ENCODE measurements at regions not wholly inside any gene's neighbourhood (a gene's known extent, or its start where the extent isn't known, plus 50 kb on each side); places are given as distances from the start of the nearest gene placed in this dataset.
A peak's percentile ranks its signal among the peaks of the same experiment; 100 is the strongest.

DNA sequence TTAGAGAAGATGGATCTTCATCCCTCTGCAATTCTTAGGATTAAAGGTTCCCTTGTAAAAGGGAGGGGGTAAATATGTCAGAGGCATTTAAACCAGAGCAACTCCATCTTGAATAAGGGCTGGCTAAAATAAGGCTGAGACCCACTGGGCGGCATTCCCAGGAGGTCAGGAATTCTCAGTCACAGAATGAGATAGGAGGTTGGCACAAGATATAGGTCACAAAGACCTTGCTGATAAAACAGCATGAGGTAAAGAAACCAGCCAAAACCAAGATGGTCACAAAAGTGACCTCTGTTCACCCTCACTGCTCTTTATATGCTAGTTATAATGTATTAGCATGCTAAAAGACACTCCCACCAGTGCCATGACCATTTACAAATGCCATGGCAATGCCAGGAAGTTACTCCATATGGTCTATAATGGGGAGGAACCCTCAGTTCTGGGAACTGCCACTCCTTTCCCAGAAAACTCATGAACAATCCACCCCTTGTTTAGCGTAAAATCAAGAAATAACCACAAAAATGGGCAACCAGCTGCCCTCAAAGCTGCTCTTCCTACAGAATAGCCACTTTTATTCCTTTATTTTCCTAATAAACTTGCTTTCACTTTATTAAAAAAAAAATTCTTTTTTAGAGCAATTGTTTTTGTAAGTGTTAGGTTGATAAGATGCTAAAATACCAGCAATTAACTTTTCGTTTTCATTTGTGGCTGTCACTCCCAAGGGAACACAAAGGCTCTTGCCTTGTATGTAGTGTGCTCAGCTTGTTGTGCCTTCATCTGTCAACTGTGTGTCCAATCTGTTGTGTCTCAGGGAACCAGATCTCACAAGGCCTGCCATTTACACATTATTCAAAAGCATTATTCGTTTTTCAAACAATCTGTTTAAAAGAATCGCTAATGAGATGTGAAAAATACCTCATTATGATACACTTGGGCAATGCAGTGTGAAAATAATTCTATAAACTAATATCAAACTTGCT is 205.2 kb upstream of the RGPD4 start:
- DNase-seq (ENCODE audit: low read depth, low spot score) = no peak

DNA sequence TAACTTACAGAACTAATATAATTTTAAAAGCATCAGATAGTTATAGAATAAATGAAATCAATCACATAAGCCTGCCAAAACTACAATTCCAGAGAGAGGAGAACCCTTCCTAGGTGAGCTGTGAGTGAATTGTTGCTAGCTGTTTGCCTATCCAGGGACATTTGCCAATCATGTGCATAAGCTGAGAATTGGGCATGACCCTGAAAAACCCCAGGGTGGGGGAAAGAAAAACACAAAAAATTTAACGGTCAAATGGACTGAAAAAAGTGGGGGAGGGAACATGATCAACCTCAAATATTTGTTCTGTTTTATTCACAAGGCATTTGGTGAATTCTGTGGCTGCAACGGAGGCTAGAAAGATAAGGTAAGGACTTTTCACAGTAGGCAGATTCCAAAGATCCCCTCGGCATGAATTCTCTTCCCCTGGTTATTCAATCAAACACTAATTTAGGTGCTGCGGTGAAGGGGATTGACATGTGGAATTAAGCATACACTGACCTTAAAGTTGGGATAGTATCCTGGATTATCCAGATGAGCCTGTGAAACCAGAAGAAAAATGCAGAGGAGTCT is 203.9 kb upstream of the RGPD4 start:
- DNase-seq (ENCODE audit: low read depth, low spot score) = no peak

DNA sequence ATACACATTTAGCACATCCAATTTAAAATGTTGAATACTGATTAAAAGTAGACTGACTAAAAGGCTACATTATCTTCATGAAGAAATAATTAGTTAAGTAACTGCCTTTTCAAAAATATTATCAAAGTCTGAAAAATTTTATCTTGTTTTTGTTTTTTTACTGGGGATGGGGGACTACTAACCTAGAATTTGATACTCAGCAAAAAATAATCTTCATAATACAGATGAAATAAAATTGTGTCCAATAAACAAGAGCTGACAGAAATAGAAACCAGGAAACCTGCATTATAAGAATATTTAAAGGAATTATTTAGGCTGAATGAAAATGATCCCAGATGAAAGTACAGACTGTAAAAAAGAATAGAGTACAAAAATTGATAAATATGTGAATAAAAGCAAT is 200.7 kb upstream of the RGPD4 start:
- no peak for DNase-seq (ENCODE audit: low read depth, low spot score)

DNA sequence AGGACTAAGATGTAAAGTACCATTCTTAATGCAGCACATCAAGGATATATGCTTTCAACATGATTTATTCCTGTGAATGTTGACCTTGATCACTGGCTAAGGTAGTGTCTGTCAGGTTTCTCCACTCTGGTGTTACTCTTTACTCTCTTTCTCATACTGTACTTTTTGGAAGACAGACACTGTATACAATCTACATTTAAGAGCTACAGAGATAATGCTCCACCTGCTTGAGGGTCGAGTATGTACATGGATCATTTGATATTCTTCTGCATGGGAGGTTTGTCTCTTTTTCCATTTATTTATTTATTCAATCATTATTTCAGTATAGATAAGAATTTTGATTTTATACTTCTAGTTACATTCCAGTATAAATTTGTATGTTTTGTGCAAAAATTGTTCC is 199.5 kb upstream of the RGPD4 start:
- no peak for DNase-seq (ENCODE audit: low read depth, low spot score)

DNA sequence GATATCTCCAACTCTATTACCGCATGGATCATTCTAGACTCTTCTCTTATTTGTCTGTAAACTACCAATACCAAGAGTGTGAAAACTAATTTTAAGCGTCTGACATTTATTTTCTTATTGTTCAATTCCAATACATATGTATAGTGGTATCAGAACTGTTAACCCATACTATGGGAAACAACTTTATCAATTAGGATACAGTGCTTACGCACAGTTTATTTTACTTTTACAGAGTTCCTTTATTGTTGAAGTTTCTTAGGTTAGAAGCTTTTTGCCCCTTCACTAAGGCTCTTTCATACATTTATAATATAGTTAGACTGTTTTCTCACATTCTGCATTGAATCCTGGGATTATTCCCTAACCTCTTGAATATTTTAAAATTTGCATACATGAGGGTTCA is 198.8 kb upstream of the RGPD4 start:
- no peak for DNase-seq (ENCODE audit: low read depth, low spot score)

DNA sequence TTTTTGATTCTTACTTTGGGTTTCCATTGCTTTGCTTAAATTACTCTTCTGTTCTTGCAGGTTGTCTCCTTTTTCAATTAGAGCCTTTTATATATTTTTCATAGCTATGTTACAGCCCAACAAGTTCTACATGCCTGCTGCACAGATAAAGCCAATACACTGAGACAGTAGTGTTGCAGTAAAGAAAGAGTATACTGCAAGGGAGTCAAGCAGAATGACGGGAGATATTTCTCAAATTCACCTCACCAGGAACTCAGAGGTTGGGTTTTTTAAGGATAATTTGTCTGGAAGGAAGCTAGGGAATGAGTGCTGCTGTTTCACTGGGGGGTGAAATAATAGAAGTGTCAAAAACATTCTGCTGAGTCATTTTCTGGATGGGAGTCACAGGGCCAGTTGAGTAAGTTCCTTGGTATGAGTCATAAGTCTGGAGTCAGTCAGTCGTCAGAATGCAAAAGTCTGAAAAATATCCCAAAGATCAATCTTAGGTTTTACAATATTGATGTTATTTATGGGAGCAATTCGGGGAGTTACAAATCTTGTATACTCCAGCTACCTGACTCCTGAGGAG is 193.0 kb upstream of the RGPD4 start:
- DNase-seq (ENCODE audit: low read depth, low spot score) = no peak

DNA sequence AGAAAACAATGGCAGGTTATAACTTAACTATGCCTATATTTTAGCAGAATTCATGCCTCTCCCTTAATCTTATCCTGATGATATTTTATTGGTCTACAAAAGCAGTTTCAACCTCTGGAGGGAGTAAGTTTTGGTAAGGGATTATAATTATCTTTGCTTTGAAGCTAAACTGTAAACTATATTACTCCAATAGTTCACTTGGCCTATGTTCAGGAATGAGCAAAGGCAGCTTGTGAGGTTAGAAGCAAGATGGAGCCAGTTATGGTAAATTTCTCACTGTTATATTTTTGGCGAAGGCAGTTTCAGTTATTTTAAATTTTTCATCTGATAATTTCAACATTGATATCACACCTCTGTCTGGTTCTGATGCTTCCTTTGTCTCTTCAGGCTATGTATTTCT is 192.5 kb upstream of the RGPD4 start:
- DNase-seq (ENCODE audit: low read depth, low spot score) = no peak

DNA sequence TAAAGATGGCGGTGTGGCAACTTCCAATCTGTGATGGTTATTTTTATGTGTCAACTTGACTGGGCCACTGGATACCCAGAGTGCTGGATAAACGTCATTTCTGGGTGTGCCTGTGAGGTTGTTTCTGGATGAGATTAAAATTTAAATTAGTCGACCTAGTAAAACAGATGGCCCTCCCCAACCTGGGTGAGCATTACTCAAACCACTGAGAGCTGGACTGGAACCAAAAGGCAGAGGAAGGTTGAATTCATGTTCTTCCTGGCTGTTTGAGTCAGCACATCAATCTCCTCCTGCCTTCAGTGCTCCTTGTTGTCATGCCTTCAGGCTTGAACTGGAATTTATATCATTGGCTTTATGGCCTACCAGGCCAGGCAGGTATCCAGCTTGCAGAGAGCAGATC is 190.8 kb upstream of the RGPD4 start:
- DNase-seq (ENCODE audit: low read depth, low spot score) = no peak

DNA sequence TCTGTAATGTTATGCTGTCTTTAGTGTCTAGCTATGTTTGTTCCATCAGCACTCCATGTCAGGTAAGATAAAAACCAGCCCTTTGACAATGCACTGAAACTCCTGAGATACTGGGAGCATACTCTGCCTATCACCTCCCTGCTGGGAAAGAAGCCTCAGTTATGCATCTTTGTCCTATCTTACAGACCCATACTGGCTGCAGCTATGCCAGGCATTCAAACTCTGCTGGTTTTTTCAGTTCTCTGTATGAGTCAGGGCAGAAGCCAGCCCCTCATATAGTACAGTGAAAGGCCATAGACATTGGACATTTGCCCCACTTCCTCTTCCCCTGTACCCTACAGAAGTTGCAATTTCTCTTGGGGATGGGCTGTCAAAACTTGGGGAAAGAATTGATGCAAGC is 181.1 kb upstream of the RGPD4 start:
- DNase-seq (ENCODE audit: low read depth, low spot score) = no peak

DNA sequence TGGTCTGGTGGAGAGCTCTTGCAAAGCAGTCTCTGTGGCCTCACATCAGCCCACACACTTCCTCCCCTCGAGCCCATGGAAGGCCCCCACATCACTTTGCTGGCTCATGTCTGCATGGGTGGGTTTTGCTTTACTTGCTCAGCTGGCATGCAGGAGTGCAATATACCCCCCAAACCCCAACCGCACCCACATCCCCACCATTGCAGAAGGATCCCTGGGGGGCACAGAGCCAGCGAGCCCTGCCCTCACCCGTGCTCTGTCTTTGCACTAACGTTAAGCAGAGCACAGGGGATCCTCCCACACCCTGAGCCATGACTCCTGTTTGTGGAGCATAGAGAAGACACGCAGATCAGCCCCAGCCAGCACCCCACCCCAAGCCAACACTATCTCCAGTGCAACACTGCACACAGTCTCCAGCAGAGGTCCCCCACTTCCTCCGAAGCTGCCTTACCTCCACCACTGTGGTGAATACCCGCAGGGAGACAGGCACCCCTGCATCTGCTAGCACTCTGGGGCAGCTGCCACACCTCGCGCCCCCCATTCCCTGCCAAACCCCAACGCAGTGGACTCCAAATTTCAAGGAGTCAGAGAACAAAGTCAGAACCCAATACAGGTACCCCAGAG is 177.8 kb upstream of the RGPD4 start:
- DNase-seq (ENCODE audit: low read depth, low spot score) = no peak

DNA sequence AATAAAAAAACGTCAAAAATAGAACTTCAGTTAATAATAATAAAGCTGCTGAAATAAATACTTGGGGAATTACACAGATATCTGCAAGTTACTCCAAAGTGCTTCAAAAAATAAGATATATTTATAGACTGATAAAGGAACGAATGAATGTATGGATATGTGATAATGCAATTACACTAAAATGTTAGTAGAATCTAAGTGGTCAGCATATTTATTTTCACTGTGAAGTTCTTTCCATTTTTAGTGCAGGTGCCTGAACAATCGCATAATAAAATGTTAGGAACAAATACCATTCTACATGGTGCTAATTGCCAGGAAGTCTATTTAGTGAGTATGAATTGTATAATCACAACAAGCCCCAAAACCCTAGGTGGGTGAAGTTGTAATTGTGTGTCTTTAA is 169.6 kb upstream of the RGPD4 start:
- DNase-seq (ENCODE audit: low read depth, low spot score) = no peak

DNA sequence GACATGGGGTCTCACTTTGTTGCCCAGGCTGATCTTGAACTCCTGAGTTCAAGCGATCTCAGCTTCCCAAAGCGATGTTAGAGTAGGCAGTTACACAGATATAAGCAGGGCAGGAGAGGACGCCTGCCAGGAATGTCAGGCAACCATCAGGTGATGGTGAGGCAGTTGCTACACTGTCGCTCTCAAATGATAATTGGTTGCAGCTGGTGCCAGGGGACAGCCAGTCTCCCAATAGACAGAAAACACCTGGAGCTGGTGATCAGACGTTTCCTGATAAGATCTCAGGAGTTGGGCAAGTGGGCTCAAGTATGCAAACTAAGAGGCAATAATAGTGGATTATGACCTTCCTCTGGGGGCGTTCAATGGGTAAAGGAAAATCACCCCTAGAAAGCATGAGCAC is 163.1 kb upstream of the RGPD4 start:
- no peak for DNase-seq (ENCODE audit: low read depth, low spot score)

DNA sequence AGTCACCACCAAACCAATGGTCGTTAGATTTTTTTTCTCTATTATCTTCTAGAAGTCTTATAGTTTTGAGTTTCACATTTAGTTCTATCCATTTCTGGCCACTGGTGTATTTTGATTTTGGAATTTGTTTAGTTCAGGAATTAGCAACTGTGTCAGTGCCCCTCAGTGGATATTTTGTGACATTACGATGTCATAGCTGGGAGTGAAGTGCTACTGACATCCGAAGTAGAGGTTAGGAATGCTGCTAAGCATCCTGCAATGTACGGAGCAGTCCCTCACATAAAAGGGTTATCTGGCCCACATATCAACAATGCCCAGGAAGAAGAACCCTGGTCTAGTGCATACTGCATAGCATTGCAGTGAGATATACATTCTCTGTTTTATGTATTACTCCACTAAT is 157.4 kb upstream of the RGPD4 start:
- no peak for DNase-seq (ENCODE audit: low read depth, low spot score)

DNA sequence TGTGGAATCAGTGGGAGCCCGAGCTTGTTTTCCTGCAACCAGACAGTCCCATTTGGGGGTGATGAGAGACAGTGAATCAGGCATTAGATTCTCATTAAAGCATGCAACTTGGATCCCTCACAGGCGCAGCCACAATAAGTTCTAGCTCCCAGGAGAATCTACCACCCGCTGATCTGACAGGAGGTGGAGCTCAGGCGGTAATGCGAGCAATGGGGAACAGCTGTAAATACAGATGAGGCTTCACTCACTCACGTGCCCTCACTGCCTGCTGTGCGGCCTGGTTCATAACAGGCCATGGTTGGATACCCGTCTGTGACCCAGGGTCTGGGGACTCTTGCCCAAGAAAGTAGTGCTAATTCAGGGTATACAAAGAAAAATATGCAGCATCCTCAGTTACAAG is 144.8 kb upstream of the RGPD4 start:
- DNase-seq (ENCODE audit: low read depth, low spot score) = peak; percentile 4

DNA sequence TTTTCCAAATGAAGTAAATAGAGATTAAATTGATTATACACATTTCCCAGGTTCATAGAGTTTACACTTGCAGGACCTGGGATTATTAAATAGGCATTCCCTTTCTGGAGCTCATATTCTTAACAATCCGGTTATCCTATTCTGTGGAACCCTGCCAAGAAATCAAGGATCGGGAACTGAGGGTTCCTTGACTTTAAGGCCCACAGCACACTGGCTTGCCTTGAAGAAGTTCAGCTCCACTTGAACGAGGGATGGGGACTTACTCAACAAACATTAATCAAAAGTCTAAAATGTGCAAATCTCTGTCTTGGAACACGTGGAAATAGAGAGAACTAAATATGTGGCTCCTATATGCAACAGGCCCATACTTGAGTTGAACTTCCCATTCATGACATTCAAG is 142.3 kb upstream of the RGPD4 start:
- no peak for DNase-seq (ENCODE audit: low read depth, low spot score)

DNA sequence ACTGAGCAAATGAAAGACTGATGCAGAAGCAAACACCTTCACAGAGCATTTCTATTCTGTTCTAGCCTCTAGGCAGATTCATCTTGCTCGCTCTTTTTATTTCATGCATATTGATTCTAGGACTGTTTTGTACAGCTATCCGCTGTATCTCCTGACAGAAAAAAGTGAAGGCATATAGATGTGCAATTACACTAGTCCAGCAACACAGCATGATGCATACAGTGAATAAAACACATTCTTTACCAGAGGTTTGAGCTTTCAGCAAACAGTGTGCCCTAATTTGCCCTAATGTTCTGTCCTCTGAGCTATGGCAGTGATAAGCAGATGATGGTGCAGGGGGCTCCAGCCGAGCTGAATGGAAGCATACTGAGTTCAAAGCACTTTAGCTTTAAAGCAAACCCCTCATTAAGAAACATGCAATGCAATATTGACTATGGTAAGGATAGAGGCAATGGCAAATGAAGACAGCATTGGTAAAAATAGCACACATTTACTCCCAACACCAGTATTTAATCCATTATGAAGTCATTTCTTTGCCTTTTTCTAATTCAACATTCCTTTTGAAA is 141.2 kb upstream of the RGPD4 start:
- no peak for DNase-seq (ENCODE audit: low read depth, low spot score)

DNA sequence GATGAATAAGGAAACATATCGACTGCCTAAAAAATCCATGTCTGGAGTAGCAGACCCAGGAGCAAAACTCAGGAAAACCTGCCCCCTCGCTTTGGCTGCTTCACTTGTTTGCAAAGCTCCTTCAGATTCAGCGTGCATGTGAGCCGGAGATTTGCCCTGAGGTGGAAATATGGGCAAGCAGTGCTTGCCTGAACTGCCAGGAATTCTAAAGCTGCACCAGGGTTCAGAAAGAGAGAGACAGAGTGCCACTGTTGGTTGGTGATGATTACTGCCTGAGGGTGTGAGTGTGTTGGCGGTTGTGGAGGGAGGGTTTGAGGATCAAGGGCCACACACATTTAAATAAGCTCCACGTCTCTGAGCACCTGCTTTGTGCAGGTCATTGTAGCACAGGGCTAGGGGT is 139.6 kb upstream of the RGPD4 start:
- peak; percentile 42 for DNase-seq (ENCODE audit: low read depth, low spot score)

DNA sequence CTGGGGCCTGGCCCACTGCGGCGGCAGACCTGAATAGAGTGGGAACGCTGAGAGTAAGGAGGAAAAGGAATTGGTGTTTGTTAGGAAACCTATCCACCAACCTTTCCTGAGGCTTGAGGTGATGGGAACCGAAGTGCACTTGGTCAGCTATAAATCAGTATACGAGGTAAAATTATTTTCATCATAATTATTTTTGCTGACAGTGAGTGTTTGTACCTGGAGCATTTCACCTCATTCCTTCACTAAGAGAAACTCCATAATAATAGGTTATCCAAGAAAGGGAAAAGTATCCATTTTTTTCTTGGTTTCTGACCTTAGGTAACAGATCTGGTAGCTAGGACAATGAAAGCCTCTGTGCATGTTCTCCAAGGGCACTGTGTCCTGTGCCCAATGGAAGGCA is 138.6 kb upstream of the RGPD4 start:
- no peak for DNase-seq (ENCODE audit: low read depth, low spot score)

DNA sequence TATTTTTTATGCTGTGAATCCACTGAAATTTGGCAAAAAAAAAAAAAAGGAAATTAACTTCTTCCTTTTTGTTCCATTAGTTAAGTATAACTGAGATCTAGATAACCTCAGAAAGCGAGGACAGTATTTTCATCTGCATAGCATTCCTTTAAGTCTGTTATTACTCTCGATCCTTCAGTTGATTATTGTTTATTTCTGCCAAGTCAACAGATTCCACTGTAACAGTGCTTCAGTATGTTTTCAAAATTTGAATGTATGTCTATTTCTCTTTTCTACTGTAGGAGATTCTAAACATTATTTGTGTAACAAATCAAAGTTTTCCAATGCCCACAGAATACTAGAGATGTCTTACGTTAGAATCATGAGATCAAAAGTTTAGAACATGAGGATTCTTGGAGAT is 133.1 kb upstream of the RGPD4 start:
- no peak for DNase-seq (ENCODE audit: low read depth, low spot score)

DNA sequence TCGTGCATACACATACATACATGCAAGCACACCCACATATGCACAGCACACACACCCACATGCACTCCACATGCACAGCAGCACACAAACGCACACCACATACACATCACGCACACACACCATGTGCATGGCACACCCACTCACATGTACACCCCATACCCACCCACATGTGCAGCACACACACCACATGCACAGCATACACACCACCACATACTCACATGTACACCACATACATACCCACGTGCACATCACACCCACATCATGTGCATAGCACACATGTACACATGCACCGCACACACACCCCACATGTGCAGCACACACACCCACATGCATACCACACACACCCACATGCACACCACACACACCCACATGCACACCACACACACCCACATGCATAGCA is 132.0 kb upstream of the RGPD4 start:
- DNase-seq (ENCODE audit: low read depth, low spot score) = no peak

DNA sequence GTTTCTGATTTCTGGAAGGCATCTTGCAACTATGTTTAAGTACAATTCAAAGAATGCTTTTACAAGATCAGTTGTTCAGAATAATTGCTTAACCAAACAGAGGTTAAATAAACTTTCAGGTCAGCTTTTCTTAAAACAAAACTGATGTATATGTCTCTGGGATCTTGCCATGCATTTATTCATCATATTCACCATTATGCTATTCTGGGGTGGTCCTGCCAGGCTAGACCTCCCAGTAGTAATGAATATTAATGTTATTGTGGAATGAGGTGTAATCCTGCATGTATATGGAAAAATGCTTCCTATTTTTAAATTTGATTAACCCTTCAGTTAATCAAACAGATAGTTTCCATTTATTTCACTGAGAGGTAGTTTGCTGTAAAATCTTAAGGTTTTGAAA is 129.3 kb upstream of the RGPD4 start:
- DNase-seq (ENCODE audit: low read depth, low spot score) = no peak

DNA sequence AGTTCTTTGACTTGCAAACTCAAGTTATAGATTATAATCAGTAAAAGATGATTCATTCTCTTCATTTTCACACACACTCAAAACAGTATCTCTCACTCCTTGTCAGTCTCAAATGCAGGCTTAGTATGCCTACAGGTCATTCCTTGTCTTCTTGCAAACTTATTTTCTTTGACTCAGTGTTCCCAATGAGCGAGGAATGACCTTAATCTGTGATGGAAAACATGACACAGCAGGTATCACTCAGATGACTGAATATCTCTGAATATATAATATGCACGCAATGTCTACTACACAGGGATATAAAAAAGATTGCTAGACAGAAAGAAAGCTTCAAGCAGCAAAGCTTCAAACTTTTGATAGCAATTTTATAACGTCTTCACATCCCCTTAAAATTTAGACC is 127.8 kb upstream of the RGPD4 start:
- DNase-seq (ENCODE audit: low read depth, low spot score) = no peak
